ENCODE measurements at regions not wholly inside any gene's neighbourhood (a gene's known extent, or its start where the extent isn't known, plus 50 kb on each side); places are given as distances from the start of the nearest gene placed in this dataset.

GRCh38 chr10:22848509-22848908, 79.3 kb upstream of the ARMC3 start:
- FAIRE-seq, result no peak
- no peaks in the 10 kb centered on the region for H3K9me3 ChIP-seq (ENCODE audit: control insufficient read depth in 2 of 3, insufficient read depth in 1 of 3, low read length in 3 of 3)
- no peak for DNase-seq

GRCh38 chr10:22846294-22846693, 81.6 kb upstream of the ARMC3 start:
- no peak overlapping the region for H3K27ac ChIP-seq (ENCODE audit: low read depth in 2 of 2, low read length in 2 of 2)
- no peak for TF ChIP-seq CTCF (IDR thresholded peaks at IDR 0.05; ENCODE audit: borderline replicate concordance, extremely low read depth, insufficient read depth)
- DNase-seq (no peak), FAIRE-seq (no peak)
- H3K9ac ChIP-seq (ENCODE audit: low read length in 3 of 3), result no peak overlapping the region
- H3K27me3 ChIP-seq (ENCODE audit: control insufficient read depth, insufficient read depth, low read length), result no peaks in the 10 kb centered on the region
- H3K36me3 ChIP-seq (ENCODE audit: control insufficient read depth in 2 of 3, insufficient read depth in 3 of 3, low read length in 3 of 3), result no peaks in the 10 kb centered on the region
- H3K4me1 ChIP-seq (ENCODE audit: control insufficient read depth in 2 of 3, insufficient read depth in 2 of 3, low read depth in 1 of 3, low read length in 3 of 3), result peaks cover 0 to 5% (median 5%) of the 10 kb centered on the region in 3 donors
- H3K9me3 ChIP-seq (ENCODE audit: control insufficient read depth in 2 of 3, insufficient read depth in 1 of 3, low read length in 3 of 3), result no peaks in the 10 kb centered on the region
- H3K4me3 ChIP-seq (ENCODE audit: low read length in 3 of 3), result no peak overlapping the region
- intact Hi-C loops (cut with DNase I), result no loop called here

More at GRCh38 chr10:22848509-22848908, 79.3 kb upstream of the ARMC3 start:
- peaks cover 0 to 5% (median 5%) of the 10 kb centered on the region in 3 donors for H3K4me1 ChIP-seq (ENCODE audit: control insufficient read depth in 2 of 3, insufficient read depth in 2 of 3, low read depth in 1 of 3, low read length in 3 of 3)
- intact Hi-C loops (cut with DNase I), result no loop called here
- no peak overlapping the region for H3K9ac ChIP-seq (ENCODE audit: low read length in 3 of 3)
- H3K27ac ChIP-seq (ENCODE audit: low read depth in 2 of 2, low read length in 2 of 2), result no peak overlapping the region
- no peaks in the 10 kb centered on the region for H3K36me3 ChIP-seq (ENCODE audit: control insufficient read depth in 2 of 3, insufficient read depth in 3 of 3, low read length in 3 of 3)
- no peak overlapping the region for H3K4me3 ChIP-seq (ENCODE audit: low read length in 3 of 3)
- TF ChIP-seq CTCF (IDR thresholded peaks at IDR 0.05; ENCODE audit: borderline replicate concordance, extremely low read depth, insufficient read depth), result no peak
- no peaks in the 10 kb centered on the region for H3K27me3 ChIP-seq (ENCODE audit: control insufficient read depth, insufficient read depth, low read length)

- Histone ChIP-seq H3K27ac (ENCODE audit: low read depth in 2 of 2, low read length in 2 of 2) (no peak overlapping the region), H3K4me1 (ENCODE audit: control insufficient read depth in 2 of 3, insufficient read depth in 2 of 3, low read depth in 1 of 3, low read length in 3 of 3) (no peaks in the 10 kb centered on the region), H3K36me3 (ENCODE audit: control insufficient read depth in 2 of 3, insufficient read depth in 3 of 3, low read length in 3 of 3) (no peaks in the 10 kb centered on the region), H3K27me3 (ENCODE audit: control insufficient read depth, insufficient read depth, low read length) (no peaks in the 10 kb centered on the region), H3K9ac (ENCODE audit: low read length in 3 of 3) (no peak overlapping the region), H3K9me3 (ENCODE audit: control insufficient read depth in 2 of 3, insufficient read depth in 1 of 3, low read length in 3 of 3) (no peaks in the 10 kb centered on the region), H3K4me3 (ENCODE audit: low read length in 3 of 3) (no peak overlapping the region)
- TF ChIP-seq CTCF (IDR thresholded peaks at IDR 0.05; ENCODE audit: borderline replicate concordance, extremely low read depth, insufficient read depth), result no peak
- DNase-seq (no peak), FAIRE-seq (no peak)
- intact Hi-C loops (cut with DNase I), result no loop called here
Measured at GRCh38 chr10:22839639-22840038, 88.2 kb upstream of the ARMC3 start.

GRCh38 chr10:22837771-22838170, 90.1 kb upstream of the ARMC3 start:
- H3K9ac ChIP-seq (ENCODE audit: low read length in 3 of 3), result no peak overlapping the region
- no peak for DNase-seq
- no peaks in the 10 kb centered on the region for H3K27me3 ChIP-seq (ENCODE audit: control insufficient read depth, insufficient read depth, low read length)
- TF ChIP-seq CTCF (IDR thresholded peaks at IDR 0.05; ENCODE audit: borderline replicate concordance, extremely low read depth, insufficient read depth), result no peak
- no peak overlapping the region for H3K27ac ChIP-seq (ENCODE audit: low read depth in 2 of 2, low read length in 2 of 2)
- no peaks in the 10 kb centered on the region for H3K9me3 ChIP-seq (ENCODE audit: control insufficient read depth in 2 of 3, insufficient read depth in 1 of 3, low read length in 3 of 3)
- no peaks in the 10 kb centered on the region for H3K4me1 ChIP-seq (ENCODE audit: control insufficient read depth in 2 of 3, insufficient read depth in 2 of 3, low read depth in 1 of 3, low read length in 3 of 3)
- no peak for FAIRE-seq
- H3K4me3 ChIP-seq (ENCODE audit: low read length in 3 of 3), result no peak overlapping the region
- intact Hi-C loops (cut with DNase I), result no loop called here
- H3K36me3 ChIP-seq (ENCODE audit: control insufficient read depth in 2 of 3, insufficient read depth in 3 of 3, low read length in 3 of 3), result no peaks in the 10 kb centered on the region

Data from kidney (tissue), 13 donors.